H1 (cell line): ENCODE measurements at regions not wholly inside any gene's neighbourhood (a gene's known extent, or its start where the extent isn't known, plus 50 kb on each side); places are given as distances from the start of the nearest gene placed in this dataset.

Experiments used
- CTCF ChIA-PET: fragments of 300-600 bp; sonication (Branson Sonifier 250); formaldehyde crosslinking; loops from one replicate; lab custom pipeline; 2021; ENCODE audit not compliant: partially characterized antibody; lab: Charles Lee
- POLR2A ChIA-PET: fragments of 300-600 bp; sonication (Branson Sonifier 250); formaldehyde crosslinking; loops from one replicate; lab custom pipeline; 2021; ENCODE audit warnings: inconsistent platforms; ENCODE audit not compliant: partially characterized antibody; lab: Charles Lee
- DNase-seq, 2 experiments: peaks; one replicate each; pipeline versions ENCODE4 v3.0.0 to v3.0.0-alpha.2; 2010 to 2022; ENCODE audit warnings: low spot score in 2 of 2, low read depth in 1 of 2, mixed read lengths in 1 of 2
- FAIRE-seq: peaks from 2 replicates; lab custom pipeline; 2011; peaks lifted over from hg19 to GRCh38; lab: Jason Lieb, UNC
- H2AFZ ChIP-seq: 2 replicates; pipeline ENCODE4 v1.8.1; 2012; ENCODE audit warnings: low read length, inconsistent platforms
- H2AK5ac ChIP-seq: 2 replicates; pipeline ENCODE4 v1.6.1; 2013; ENCODE audit warnings: low read depth, low read length
- H2BK120ac ChIP-seq: replicated peaks from 2 replicates; pipeline ENCODE3; 2013; ENCODE audit warnings: low read depth, low read length, inconsistent platforms
- H2BK12ac ChIP-seq: 2 replicates; pipeline ENCODE4 v1.6.1; 2013; ENCODE audit warnings: low read depth, low read length
- H2BK15ac ChIP-seq: 2 replicates; pipeline ENCODE4 v1.6.1; 2013; ENCODE audit warnings: low read length
- H2BK20ac ChIP-seq: 2 replicates; pipeline ENCODE4 v1.6.1; 2013; ENCODE audit warnings: low read length
- H2BK5ac ChIP-seq: 2 replicates; pipeline ENCODE4 v1.6.1; 2013; ENCODE audit warnings: low read depth, low read length
- H3K14ac ChIP-seq: 2 replicates; pipeline ENCODE4 v1.6.1; 2013; ENCODE audit warnings: inconsistent platforms; ENCODE audit not compliant: insufficient read length
- H3K18ac ChIP-seq: 2 replicates; pipeline ENCODE4 v1.6.1; 2013; ENCODE audit warnings: low read length; ENCODE audit errors: extremely low read depth
- H3K23ac ChIP-seq: 2 replicates; pipeline ENCODE4 v1.6.1; 2013; ENCODE audit warnings: inconsistent platforms; ENCODE audit not compliant: insufficient read length
- H3K23me2 ChIP-seq: 2 replicates; pipeline ENCODE4 v1.6.1; 2013; ENCODE audit warnings: low read depth, low read length
- H3K27ac ChIP-seq: 2 replicates; pipeline ENCODE4 v1.6.1; 2011; ENCODE audit warnings: low read depth, low read length, inconsistent platforms
- H3K27me3 ChIP-seq, 4 experiments: replicated peaks in 1 of 4; 1 replicate in 1 of 4; 2 replicates in 3 of 4; pipeline versions ENCODE4 v1.6.1 to v1.8.1; 2011 to 2013; ENCODE audit warnings: low read length in 3 of 4, mild to moderate bottlenecking in 3 of 4, inconsistent platforms in 2 of 4, mixed read lengths in 2 of 4, moderate library complexity in 1 of 4; ENCODE audit not compliant: control insufficient read depth in 3 of 4, insufficient read depth in 3 of 4; ENCODE audit errors: extremely low read depth in 1 of 4
- H3K36me3 ChIP-seq, 4 experiments: 2 replicates each; pipeline versions ENCODE4 v1.6.1 to v1.8.1; 2011 to 2013; ENCODE audit warnings: mild to moderate bottlenecking in 4 of 4, low read length in 3 of 4, moderate library complexity in 2 of 4, control low read depth in 1 of 4, inconsistent platforms in 1 of 4; ENCODE audit not compliant: insufficient read depth in 4 of 4, control insufficient read depth in 2 of 4
- H3K4ac ChIP-seq: replicated peaks from 2 replicates; pipeline ENCODE3; 2013; ENCODE audit warnings: low read length, low read depth, mixed read lengths, inconsistent platforms; ENCODE audit not compliant: insufficient read length
- H3K4me1 ChIP-seq, 4 experiments: replicated peaks in 1 of 4; 1 replicate in 1 of 4; 2 replicates in 3 of 4; pipeline versions ENCODE4 v1.6.1 to v1.8.1; 2011 to 2013; ENCODE audit warnings: low read length in 3 of 4, inconsistent platforms in 2 of 4, mixed read lengths in 1 of 4; ENCODE audit not compliant: insufficient read depth in 4 of 4, control insufficient read depth in 3 of 4
- H3K4me2 ChIP-seq, 2 experiments: 2 replicates each; pipeline versions ENCODE4 v1.6.1 to v1.8.1; 2011 to 2013; ENCODE audit warnings: low read depth in 2 of 2, low read length in 2 of 2, control low read depth in 1 of 2, inconsistent platforms in 1 of 2, mild to moderate bottlenecking in 1 of 2; ENCODE audit not compliant: insufficient read depth in 1 of 2
- H3K4me3 ChIP-seq, 4 experiments: fragments of 200-600, 300-600 bp in 1 of 4; sonication (generic), shearing (Covaris generic), sonication (Bioruptor Twin) in 1 of 4; 2 replicates each; pipeline versions ENCODE4 v1.5.1 to v1.8.1; 2011 to 2016; ENCODE audit warnings: low read length in 4 of 4, low read depth in 3 of 4, control low read depth in 2 of 4, inconsistent platforms in 2 of 4, mild to moderate bottlenecking in 2 of 4, mixed read lengths in 1 of 4, moderate library complexity in 1 of 4; ENCODE audit not compliant: insufficient read depth in 2 of 4; ENCODE audit errors: extremely low read depth in 1 of 4
- H3K56ac ChIP-seq: replicated peaks from 2 replicates; pipeline ENCODE3; 2013; ENCODE audit warnings: low read depth, mild to moderate bottlenecking, mixed read lengths, low read length, inconsistent platforms; ENCODE audit not compliant: insufficient read length
- H3K79me1 ChIP-seq: 2 replicates; pipeline ENCODE4 v1.6.1; 2013; ENCODE audit warnings: low read depth, low read length, control low read depth
- H3K79me2 ChIP-seq, 2 experiments: 2 replicates each; pipeline versions ENCODE4 v1.6.1 to v1.8.1; 2012 to 2013; ENCODE audit warnings: low read length in 2 of 2, mild to moderate bottlenecking in 2 of 2, inconsistent platforms in 1 of 2; ENCODE audit not compliant: insufficient read depth in 2 of 2, control insufficient read depth in 1 of 2
- H3K9ac ChIP-seq, 4 experiments: replicated peaks in 1 of 4; 1 replicate in 1 of 4; 2 replicates in 3 of 4; pipeline versions ENCODE4 v1.6.1 to v1.8.1; 2011 to 2013; ENCODE audit warnings: low read depth in 3 of 4, low read length in 3 of 4, control low read depth in 2 of 4, mild to moderate bottlenecking in 2 of 4, moderate library complexity in 2 of 4, inconsistent platforms in 1 of 4; ENCODE audit errors: extremely low read depth in 1 of 4
- H3K9me3 ChIP-seq, 2 experiments: 2 replicates each; pipeline versions ENCODE4 v1.6.1 to v1.8.1; 2012 to 2013; ENCODE audit warnings: mild to moderate bottlenecking in 2 of 2, moderate library complexity in 2 of 2, control low read depth in 1 of 2, inconsistent platforms in 1 of 2, low read depth in 1 of 2, low read length in 1 of 2, mixed read lengths in 1 of 2; ENCODE audit not compliant: insufficient read depth in 2 of 2
- H4K20me1 ChIP-seq, 2 experiments: replicated peaks in 1 of 2; 2 replicates each; pipeline versions ENCODE3 to v1.8.1; 2011 to 2013; ENCODE audit warnings: inconsistent platforms in 2 of 2, low read length in 2 of 2, mild to moderate bottlenecking in 1 of 2; ENCODE audit not compliant: insufficient read depth in 2 of 2, control insufficient read depth in 1 of 2
- H4K5ac ChIP-seq: 2 replicates; pipeline ENCODE4 v1.6.1; 2013; ENCODE audit warnings: low read length, low read depth, mixed read lengths, inconsistent platforms; ENCODE audit not compliant: insufficient read length
- H4K8ac ChIP-seq: 2 replicates; pipeline ENCODE4 v1.8.0; 2013; ENCODE audit warnings: mild to moderate bottlenecking, moderate library complexity, low read length, inconsistent platforms; ENCODE audit not compliant: insufficient read depth; ENCODE audit errors: extremely low read depth
- H4K91ac ChIP-seq: replicated peaks from 2 replicates; pipeline ENCODE3; 2013; ENCODE audit warnings: low read length, mixed read lengths, inconsistent platforms; ENCODE audit not compliant: insufficient read length
- ASH2L ChIP-seq: fragments of 200-600, 300-600 bp; sonication (generic); IDR thresholded peaks from one replicate; pipeline ENCODE4 v1.7.1; 2017; ENCODE audit warnings: low read length
- BACH1 ChIP-seq: IDR thresholded peaks from 2 replicates; pipeline ENCODE4 v1.6.1; 2012; ENCODE audit warnings: low read length, improper control_type of control experiment
- FOSL1 ChIP-seq: IDR thresholded peaks from 2 replicates; pipeline ENCODE4 v1.6.1; 2011; ENCODE audit warnings: mild to moderate bottlenecking, low read depth, low read length, moderate library complexity; ENCODE audit not compliant: insufficient read depth
- MAFK ChIP-seq: IDR thresholded peaks from 2 replicates; pipeline ENCODE4 v1.6.1; 2012; ENCODE audit warnings: low read depth, mild to moderate bottlenecking, improper control_type of control experiment, low read length
- RXRA ChIP-seq: IDR thresholded peaks from 2 replicates; pipeline ENCODE4 v1.6.1; 2011; ENCODE audit warnings: low read depth, mild to moderate bottlenecking, low read length, moderate library complexity; ENCODE audit not compliant: insufficient read depth
- SAP30 ChIP-seq: fragments of 300-600 bp; sonication (generic); IDR thresholded peaks from 2 replicates; pipeline ENCODE4 v1.7.1; 2012; ENCODE audit warnings: low read length, moderate library complexity, mild to moderate bottlenecking, inconsistent platforms; ENCODE audit not compliant: insufficient read depth, insufficient replicate concordance
- TEAD4 ChIP-seq: IDR thresholded peaks from 2 replicates; pipeline ENCODE4 v1.6.1; 2012; ENCODE audit warnings: low read depth, low read length, inconsistent platforms, mixed read lengths
- WGBS, 2 experiments: shearing (Covaris generic) in 1 of 2; methylation state at CpG; one replicate each; pipeline versions ENCODE4 v1.1.6 to v1.1.7; 2013 to 2015; ENCODE audit warnings: low lambda C conversion rate in 2 of 2, mixed read lengths in 2 of 2, inconsistent platforms in 1 of 2, low coverage in 1 of 2, missing lambda C conversion rate in 1 of 2; ENCODE audit not compliant: insufficient replicate concordance in 2 of 2, insufficient coverage in 1 of 2, insufficient read length in 1 of 2; ENCODE audit errors: extremely low coverage in 1 of 2, missing lambda C conversion rate in 1 of 2; 5-methylcytosine and 5-hydroxymethylcytosine counted together
- TF ChIP-seq, protein P1 (sequence below), 3 experiments: IDR thresholded peaks; 1 replicate in 2 of 3; 2 replicates in 1 of 3; pipeline versions ENCODE4 v1.5.1 to v1.6.1; 2011; ENCODE audit warnings: low read length in 3 of 3, mild to moderate bottlenecking in 3 of 3, inconsistent platforms in 2 of 3, low read depth in 1 of 3, moderate library complexity in 1 of 3; ENCODE audit not compliant: insufficient read depth in 1 of 3; ENCODE audit errors: control extremely low read depth in 1 of 3

DNA sequence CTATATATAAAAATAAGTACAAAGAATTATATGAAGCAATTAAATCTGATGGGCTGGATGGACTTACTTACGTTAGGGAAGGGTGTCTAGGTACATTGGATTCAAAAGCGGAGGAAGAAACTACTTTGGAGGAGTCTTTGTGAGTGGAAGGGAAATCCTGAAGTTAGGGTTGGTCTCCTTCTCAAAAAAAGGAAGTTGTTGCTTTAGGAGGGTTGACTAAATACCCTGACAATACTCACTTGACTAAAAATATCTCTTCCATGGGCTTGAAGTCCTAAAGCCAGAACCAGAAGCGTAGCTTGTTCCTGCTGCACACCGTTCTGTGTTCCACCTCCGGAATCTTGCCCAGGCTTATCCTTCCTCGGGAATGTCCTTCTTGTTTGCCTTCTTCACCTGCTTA is 143.3 kb upstream of the ZEB2 start:
- Histone ChIP-seq H3K79me2 (no peaks in the 10 kb centered on the region), H3K23me2 (no peaks in the 10 kb centered on the region), H3K4me1 (peaks cover 0 to 3% (median under 1%) of the 10 kb centered on the region in 4 experiments; a peak in 2 of 7 replicates), H3K23ac (no peak overlapping the region), H2AFZ (no peak overlapping the region), H2BK20ac (no peak overlapping the region), H3K79me1 (no peaks in the 10 kb centered on the region), H3K9ac (no peak overlapping the region), H3K27ac (no peak overlapping the region), H3K18ac (no peak overlapping the region), H4K5ac (no peak overlapping the region), H3K36me3 (no peaks in the 10 kb centered on the region), H3K14ac (no peak overlapping the region), H4K20me1 (no peaks in the 10 kb centered on the region), H2AK5ac (no peak overlapping the region), H3K56ac (no peak overlapping the region), H3K4me2 (no peak overlapping the region), H2BK15ac (no peak overlapping the region), H3K9me3 (no peaks in the 10 kb centered on the region), H2BK120ac (no peak overlapping the region), H4K91ac (no peak overlapping the region), H2BK12ac (no peak overlapping the region), H4K8ac (no peak overlapping the region), H3K4me3 (no peak overlapping the region), H3K27me3 (no peaks in the 10 kb centered on the region; a peak in 1 of 7 replicates), H2BK5ac (no peak overlapping the region), H3K4ac (no peak overlapping the region)
- ChIA-PET CTCF (interaction anchor here (1.1 kb wide), 1 partner anchor 18 kb away, joined by 3 read pairs; no protein-coding TSS in a partner anchor), POLR2A (no interaction called here)
- 87% methylated on average over 6 of the region's 6 CpGs; no CpG with 5 or more reads in 1 of the 2 experiments for WGBS, 2 experiments
- DNase-seq (no peak), FAIRE-seq (no peak)
- no peak for TF ChIP-seq MAFK
- TF ChIP-seq FOSL1 = no peak
- TF ChIP-seq, protein P1, sequence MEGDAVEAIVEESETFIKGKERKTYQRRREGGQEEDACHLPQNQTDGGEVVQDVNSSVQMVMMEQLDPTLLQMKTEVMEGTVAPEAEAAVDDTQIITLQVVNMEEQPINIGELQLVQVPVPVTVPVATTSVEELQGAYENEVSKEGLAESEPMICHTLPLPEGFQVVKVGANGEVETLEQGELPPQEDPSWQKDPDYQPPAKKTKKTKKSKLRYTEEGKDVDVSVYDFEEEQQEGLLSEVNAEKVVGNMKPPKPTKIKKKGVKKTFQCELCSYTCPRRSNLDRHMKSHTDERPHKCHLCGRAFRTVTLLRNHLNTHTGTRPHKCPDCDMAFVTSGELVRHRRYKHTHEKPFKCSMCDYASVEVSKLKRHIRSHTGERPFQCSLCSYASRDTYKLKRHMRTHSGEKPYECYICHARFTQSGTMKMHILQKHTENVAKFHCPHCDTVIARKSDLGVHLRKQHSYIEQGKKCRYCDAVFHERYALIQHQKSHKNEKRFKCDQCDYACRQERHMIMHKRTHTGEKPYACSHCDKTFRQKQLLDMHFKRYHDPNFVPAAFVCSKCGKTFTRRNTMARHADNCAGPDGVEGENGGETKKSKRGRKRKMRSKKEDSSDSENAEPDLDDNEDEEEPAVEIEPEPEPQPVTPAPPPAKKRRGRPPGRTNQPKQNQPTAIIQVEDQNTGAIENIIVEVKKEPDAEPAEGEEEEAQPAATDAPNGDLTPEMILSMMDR (IDR thresholded peaks at IDR 0.05; ENCODE audit: control extremely low read depth in 1 of 3, insufficient read depth in 1 of 3, low read depth in 1 of 3, low read length in 3 of 3) = no peak
- TF ChIP-seq BACH1 = no peak
- no peak for TF ChIP-seq ASH2L
- no peak for TF ChIP-seq TEAD4
- no peak for TF ChIP-seq RXRA
- TF ChIP-seq SAP30 = no peak
